ENCODE measurements at regions not wholly inside any gene's neighbourhood (a gene's known extent, or its start where the extent isn't known, plus 50 kb on each side); places are given as distances from the start of the nearest gene placed in this dataset.
A peak's percentile ranks its signal among the peaks of the same experiment; 100 is the strongest.

DNA sequence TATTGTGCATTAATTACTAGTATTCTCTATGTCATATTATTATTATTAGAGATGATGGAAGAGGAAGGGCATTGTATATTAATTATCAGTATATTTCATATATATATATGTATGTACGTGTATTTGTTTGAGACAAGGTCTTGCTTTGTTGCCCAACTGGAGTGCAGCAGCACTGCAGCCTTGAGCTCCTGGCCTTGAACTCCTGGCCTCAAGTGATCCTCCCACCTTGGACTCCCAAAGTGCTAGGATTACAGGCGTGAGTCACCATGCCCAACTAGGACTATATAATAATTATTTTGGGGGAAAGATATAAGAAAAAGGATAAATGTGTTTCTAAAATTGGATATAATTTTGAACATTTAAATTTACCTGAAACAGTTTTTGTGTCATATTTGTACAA is 63.2 kb upstream of the USP24 start:
- no peak for TF ChIP-seq CTCF (IDR thresholded peaks at IDR 0.05; ENCODE audit: insufficient read depth, low read length, poor library complexity, severe bottlenecking)
- no peak for DNase-seq (ENCODE audit: extremely low read depth, insufficient read length)
- Histone ChIP-seq H3K27me3 (replicated peaks; ENCODE audit: control insufficient read depth, insufficient read depth, low read length) (no peaks in the 10 kb centered on the region), H3K36me3 (ENCODE audit: control insufficient read depth, insufficient read depth, low read length) (no peaks in the 10 kb centered on the region), H3K4me3 (replicated peaks; ENCODE audit: low read depth, low read length) (no peak overlapping the region)

DNA sequence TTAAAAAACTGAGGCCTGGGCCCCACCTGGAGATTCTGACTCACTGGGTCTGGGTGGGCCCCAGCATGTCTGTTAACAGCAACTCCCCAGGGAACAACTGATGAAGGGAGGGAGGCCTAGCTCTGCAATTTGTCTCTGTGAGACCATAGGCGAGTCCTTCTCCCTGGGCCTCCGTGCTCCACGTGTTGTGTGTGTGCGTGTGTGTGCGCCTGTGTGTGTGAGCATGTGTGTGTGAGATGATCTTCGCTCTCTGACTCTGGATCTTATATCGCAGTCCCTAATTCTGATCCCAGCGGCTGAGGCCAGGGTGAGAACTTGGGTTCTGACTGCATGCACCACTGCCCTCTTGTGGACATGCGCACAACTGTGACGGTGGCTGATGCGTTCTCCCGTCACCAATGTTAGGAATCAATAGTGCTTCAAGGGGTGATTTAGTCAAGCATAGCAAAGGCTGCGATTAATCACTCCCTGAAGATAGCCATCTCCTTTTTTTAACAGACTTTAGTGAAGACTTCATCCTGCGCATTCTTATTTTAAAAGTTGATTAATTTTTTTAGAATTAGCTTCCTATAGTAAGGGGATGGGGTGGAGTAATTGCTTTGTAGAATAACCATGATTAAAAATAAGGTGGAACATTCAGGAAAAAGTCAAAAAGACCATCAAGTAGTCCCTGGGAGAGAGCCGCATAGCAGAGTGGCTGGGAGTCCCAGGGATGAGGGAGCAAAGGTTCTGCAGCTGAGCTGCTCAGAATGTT is 62.4 kb upstream of the USP24 start:
- no peak overlapping the region for H3K4me3 ChIP-seq (replicated peaks; ENCODE audit: low read depth, low read length)
- TF ChIP-seq CTCF (IDR thresholded peaks at IDR 0.05; ENCODE audit: insufficient read depth, low read length, poor library complexity, severe bottlenecking): peak; percentile 82
- H3K27me3 ChIP-seq (replicated peaks; ENCODE audit: control insufficient read depth, insufficient read depth, low read length): no peaks in the 10 kb centered on the region
- H3K36me3 ChIP-seq (ENCODE audit: control insufficient read depth, insufficient read depth, low read length): no peaks in the 10 kb centered on the region
- DNase-seq (ENCODE audit: extremely low read depth, insufficient read length): peak; percentile 76

DNA sequence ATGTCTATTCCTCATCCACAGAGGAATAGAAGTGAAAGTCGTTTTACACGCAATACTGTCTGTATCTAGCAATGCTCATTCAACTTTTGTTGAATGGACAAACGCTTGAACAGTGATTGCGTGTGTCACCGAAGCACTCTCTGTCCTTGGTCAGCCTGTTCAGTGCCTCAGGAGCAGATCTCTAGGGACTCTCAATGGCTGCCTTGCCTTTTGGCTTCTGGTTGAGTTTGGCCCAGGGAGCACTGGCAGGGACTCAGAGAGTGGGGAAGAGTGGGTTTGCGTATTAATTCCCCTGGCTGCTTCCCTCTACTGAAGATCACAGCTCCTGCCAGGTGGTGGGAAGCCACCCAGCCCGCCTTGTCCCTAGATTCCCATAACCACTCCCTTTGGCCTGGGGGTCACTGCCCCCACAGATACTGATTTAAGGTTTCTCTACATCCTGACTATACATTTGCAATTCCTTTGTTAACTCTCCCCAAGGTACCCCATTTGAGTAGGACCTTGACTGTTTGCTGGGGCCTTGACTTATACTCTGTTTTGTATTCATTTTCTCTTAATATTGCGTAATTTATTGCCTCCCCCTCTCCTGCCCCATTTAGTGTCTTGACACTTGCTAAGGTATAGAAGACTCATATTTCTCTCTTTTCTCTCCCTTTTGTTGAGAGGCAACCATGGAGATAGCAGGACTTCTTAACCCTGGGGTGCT is 61.7 kb upstream of the USP24 start:
- TF ChIP-seq CTCF (IDR thresholded peaks at IDR 0.05; ENCODE audit: insufficient read depth, low read length, poor library complexity, severe bottlenecking): no peak
- H3K36me3 ChIP-seq (ENCODE audit: control insufficient read depth, insufficient read depth, low read length): no peaks in the 10 kb centered on the region
- no peaks in the 10 kb centered on the region for H3K27me3 ChIP-seq (replicated peaks; ENCODE audit: control insufficient read depth, insufficient read depth, low read length)
- H3K4me3 ChIP-seq (replicated peaks; ENCODE audit: low read depth, low read length): no peak overlapping the region
- no peak for DNase-seq (ENCODE audit: extremely low read depth, insufficient read length)

GRCh38 chr1:55275941-55276341 is 60.8 kb upstream of the USP24 start:
- no peak for TF ChIP-seq CTCF (IDR thresholded peaks at IDR 0.05; ENCODE audit: insufficient read depth, low read length, poor library complexity, severe bottlenecking)
- DNase-seq (ENCODE audit: extremely low read depth, insufficient read length): no peak

GRCh38 chr1:55275151-55275748 is 60.1 kb upstream of the USP24 start:
- Histone ChIP-seq H3K4me3 (replicated peaks; ENCODE audit: low read depth, low read length) (no peak overlapping the region), H3K27me3 (replicated peaks; ENCODE audit: control insufficient read depth, insufficient read depth, low read length) (no peaks in the 10 kb centered on the region), H3K36me3 (ENCODE audit: control insufficient read depth, insufficient read depth, low read length) (no peaks in the 10 kb centered on the region)
- TF ChIP-seq CTCF (IDR thresholded peaks at IDR 0.05; ENCODE audit: insufficient read depth, low read length, poor library complexity, severe bottlenecking): no peak
- no peak for DNase-seq (ENCODE audit: extremely low read depth, insufficient read length)

More at GRCh38 chr1:55275941-55276341, 60.8 kb upstream of the USP24 start:
- Histone ChIP-seq H3K4me3 (replicated peaks; ENCODE audit: low read depth, low read length) (no peak overlapping the region), H3K36me3 (ENCODE audit: control insufficient read depth, insufficient read depth, low read length) (no peaks in the 10 kb centered on the region), H3K27me3 (replicated peaks; ENCODE audit: control insufficient read depth, insufficient read depth, low read length) (no peaks in the 10 kb centered on the region)

Measured in GM06990 (cell line).